ENCODE measurements at regions not wholly inside any gene's neighbourhood (a gene's known extent, or its start where the extent isn't known, plus 50 kb on each side); places are given as distances from the start of the nearest gene placed in this dataset.
"Not testable (repeated sequence)": the region's sequence is repeated elsewhere in the genome, so short reads cannot be mapped to it uniquely, and the experiment has no call there.

DNA sequence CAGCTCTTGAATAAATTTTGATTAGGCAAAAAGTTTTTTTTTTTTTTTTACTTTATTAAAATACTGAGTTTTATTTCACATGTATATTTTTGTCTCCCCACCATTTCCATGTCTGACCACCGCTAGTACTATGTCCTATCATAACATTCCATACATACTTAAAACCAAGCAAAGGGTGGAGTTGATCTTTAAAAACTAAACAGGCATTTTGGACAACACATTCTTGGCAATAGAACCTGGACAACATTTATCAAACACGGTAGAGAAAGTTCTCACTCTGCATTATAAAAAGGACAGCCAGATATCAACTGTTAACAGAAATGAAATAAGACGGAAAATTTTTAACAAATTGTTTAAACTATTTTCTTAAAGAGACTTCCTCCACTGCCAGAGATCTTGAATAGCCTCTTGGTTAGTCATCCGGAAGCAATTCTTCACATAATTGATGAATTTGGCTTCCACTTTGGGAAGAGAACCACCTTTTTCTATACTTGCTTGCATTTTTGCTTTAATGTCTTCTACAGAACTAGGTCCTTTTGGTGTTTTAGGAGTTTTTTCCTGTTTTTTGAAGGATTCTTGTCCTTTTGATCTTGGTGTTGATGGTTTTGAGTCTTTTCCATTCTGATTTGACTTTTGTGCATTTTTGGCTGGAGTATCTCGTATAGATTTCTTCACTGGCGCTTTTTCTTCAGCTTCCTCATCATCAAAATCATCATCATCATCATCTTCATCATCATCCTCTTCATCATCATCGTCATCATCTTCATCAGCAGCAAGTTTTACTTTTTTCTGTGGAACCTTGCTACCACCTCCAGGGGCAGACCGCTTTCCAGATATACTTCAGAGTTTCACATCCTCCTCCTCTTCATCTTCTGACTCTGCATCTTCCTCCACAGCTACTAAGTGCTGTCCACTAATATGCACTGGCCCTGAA lies 58.7 kb downstream of the POU5F2 start:
- DNase-seq = not testable (repeated sequence)

DNA sequence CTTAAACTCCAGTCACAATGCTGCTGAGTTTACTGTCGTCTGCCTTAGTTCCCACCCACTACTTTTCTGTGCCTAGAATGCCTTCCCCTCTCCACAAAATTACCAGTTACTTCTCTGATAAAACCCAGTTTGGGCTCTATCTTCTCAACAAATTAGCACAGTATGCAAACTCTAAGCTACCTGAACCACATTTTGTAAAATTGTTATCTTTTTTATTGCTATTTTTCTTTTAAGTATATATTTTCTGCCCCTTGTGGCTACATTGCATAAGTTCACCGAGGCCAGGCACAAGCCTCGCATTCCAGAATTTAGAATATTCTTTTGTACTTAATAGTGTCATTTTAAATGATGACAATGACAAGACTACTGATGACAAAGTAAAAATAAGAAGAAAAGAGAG lies 60.0 kb downstream of the POU5F2 start:
- DNase-seq = no peak

DNA sequence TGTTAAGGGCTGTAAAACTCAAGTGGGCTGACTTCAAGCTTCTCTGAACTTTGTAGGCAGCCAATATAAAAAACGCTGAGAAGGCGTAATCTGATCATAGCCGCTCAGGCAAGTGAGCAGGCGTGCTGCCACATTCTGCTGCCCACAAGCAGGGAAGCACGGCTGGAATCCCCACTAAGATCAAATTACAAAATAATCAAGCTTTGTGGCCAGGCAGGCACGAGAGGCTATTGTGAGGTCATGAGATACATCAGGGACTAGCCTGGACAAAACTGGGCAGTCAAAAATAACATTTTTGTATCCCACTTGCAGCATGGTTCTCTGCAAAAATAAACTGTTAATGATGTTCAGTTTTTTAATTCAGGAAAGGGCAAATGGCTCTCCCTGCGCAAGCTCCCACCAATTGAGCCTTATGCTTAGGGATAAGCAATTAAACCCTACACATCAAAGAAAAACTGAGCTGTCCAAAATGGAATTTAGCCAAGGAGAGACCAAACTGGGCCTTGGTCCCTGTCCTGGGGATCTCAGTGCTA lies 64.0 kb downstream of the POU5F2 start:
- peak; percentile 92 for DNase-seq

GRCh38 chr5:93676704-93677103 lies 64.7 kb downstream of the POU5F2 start:
- DNase-seq = no peak

DNA sequence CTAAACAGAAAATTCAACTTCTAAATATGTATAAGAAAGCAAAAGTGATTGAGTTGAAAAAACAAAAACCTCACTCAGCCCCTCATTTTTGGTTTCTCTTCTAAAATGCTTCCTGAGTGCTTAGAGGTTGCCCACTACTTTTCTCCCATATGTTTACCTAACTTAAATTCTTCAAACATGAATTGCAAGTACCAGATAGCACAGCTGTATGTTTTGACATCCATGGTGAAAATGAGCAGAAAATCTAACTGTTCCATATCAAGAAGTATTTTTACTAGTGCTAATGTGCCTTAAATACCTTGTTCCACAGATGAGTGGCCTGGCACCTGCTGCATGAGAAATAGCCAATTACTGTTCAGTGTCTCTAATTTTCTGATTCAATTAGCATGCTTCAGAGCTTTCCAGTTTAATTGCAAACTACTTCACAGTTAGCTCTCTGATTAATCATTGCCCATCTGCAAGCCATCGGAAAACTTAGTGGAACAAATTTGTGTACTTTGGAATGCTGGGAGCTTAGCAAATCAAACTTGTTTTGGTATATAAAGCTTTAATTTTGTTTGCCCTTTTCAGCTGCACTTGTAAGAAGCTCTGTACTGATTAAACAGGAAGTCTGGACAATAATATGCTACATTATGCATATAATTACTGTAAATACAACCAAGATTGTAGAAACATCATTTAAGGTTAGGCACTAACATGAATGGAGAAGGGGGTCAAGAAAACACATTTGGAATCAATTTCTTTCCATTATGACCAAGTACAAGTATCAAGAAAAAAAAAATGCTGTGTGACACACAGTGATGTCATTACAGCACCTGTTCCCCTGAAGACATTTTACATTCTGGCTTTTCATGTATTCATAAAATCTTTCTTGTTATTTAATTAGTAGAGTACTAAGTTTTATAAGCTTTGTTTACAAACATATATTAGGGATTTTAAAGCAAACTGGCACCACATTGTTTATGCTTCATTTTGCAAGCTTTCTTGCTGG lies 65.6 kb downstream of the POU5F2 start:
- DNase-seq = no peak

GRCh38 chr5:93674866-93675459 lies 66.4 kb downstream of the POU5F2 start:
- no peak for DNase-seq

DNA sequence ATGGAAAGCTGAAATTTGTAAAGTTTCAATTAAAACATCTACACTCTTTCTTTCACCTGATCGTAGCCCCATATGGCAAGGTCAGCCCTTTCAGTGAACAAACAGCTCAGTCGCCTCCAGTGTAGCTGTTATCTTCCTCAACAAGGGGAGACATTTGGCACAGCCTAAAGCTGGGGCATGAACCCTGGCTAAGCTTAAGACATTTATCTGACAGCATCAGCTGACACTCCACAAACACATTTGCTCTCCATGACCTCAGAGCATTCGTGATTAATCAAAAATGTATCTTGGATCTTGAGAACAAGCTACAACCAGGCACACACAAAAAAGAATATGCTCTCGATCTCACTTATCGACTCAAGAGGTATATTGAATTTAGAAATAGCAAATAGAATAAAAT lies 67.3 kb downstream of the POU5F2 start:
- no peak for DNase-seq

GRCh38 chr5:93673316-93673954 lies 68.0 kb downstream of the POU5F2 start:
- DNase-seq = no peak

- DNase-seq = no peak
Observed at GRCh38 chr5:93665648-93666047, 75.8 kb downstream of the POU5F2 start.

DNA sequence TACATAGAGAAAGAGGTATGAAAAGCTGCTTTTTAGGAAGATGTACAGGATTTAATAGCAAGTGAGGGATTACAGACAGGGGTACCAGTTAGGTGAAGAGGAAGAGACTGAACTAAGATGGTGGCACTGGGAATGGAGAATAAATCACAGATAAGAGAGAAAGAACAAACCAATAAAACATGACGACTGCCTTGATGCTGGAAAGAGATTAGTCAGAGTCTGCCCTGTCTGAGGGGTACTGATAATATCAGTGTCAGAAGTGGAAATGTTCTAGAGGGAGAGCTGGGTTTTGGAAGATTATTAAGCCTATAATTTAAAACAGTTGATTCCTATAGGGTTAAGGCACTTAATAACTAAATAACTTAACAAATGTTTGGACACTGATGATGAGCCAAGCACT lies 77.7 kb downstream of the NR2F1 start:
- no peak for DNase-seq

DNA sequence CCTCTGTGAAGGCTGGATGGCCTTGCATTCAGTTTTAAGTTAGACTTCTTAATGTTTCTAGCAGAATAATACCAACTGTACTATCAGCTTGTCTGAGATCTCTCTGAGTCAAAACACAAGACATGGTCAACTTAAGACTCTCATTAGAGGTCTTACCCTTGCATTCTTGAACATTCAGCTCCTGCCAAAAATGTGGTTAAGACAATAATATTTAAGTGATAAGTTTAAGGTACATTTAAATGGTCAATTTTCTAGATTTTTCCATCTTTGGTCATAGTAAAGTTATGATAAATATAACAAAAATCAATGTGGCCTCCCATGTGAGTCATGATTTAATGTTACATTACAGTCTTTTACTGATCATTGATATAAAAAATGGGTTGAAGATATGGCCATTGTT lies 75.0 kb downstream of the NR2F1 start:
- DNase-seq = no peak

- DNase-seq = no peak
Observed at GRCh38 chr5:93654676-93655075, 71.7 kb downstream of the NR2F1 start.

DNA sequence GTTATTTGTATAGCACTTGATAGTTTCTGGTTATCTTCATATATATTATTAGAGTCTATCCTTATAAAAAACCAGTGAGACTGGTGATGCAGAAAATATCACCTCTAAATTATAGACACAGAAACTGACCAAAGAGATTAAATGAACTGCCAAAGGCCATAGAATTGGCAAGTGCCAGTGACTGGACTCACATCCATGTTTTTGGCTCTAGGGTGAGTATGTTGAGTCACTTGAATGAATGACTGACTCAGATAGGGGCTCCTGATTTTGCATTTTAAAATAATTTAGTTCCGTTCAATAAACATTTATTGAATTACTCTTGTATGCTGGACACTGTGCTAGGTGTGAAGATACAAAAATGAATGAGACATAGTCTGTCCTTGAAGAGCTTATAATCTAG lies 70.7 kb downstream of the NR2F1 start:
- DNase-seq = no peak

GRCh38 chr5:93649234-93649900 lies 66.3 kb downstream of the NR2F1 start:
- no peak for DNase-seq

GRCh38 chr5:93644760-93645159 lies 61.7 kb downstream of the NR2F1 start:
- no peak for DNase-seq

All from SHP77 treated with DMSO at 0.1 percent for 48 hours (cell line).